ENCODE measurements at regions not wholly inside any gene's neighbourhood (a gene's known extent, or its start where the extent isn't known, plus 50 kb on each side); places are given as distances from the start of the nearest gene placed in this dataset.

DNA sequence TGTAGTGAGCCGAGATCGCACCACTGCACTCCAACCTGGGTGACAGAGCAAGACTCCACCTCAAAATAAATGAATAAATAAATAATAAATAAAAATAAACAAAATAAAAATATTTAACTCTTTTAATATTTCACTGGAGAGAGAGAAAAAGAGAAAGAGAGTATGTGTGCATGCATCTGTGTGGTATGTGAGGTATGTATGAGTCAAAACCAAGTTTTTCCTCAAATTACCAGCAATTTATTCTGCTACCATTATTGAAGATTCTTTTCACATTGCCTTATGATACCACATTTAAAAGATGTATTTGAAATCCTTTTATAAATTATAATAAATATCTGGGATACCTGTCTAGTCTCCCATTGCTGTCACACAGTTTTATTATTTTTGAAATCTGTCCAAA is 122.1 kb downstream of the CD164 start:
- TF ChIP-seq NFIC (IDR thresholded peaks at IDR 0.05) (no peak), YY1 (IDR thresholded peaks at IDR 0.05; ENCODE audit: low read depth) (no peak), EGR1 (IDR thresholded peaks at IDR 0.05) (no peak), CEBPB (IDR thresholded peaks at IDR 0.05) (no peak), EP300 (IDR thresholded peaks at IDR 0.05; ENCODE audit: borderline replicate concordance) (no peak), ZBTB7A (IDR thresholded peaks at IDR 0.05; ENCODE audit: low read depth) (no peak), TEAD4 (IDR thresholded peaks at IDR 0.05) (no peak; the same call in 1 of the 2 replicates), REST (IDR thresholded peaks at IDR 0.05; ENCODE audit: low read depth) (no peak), TCF12 (IDR thresholded peaks at IDR 0.05; ENCODE audit: low read depth) (no peak)
- TF ChIP-seq, protein P1, sequence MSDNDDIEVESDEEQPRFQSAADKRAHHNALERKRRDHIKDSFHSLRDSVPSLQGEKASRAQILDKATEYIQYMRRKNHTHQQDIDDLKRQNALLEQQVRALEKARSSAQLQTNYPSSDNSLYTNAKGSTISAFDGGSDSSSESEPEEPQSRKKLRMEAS (IDR thresholded peaks at IDR 0.05), result no peak

- no peak for TF ChIP-seq TEAD4 (IDR thresholded peaks at IDR 0.05)
- TF ChIP-seq TCF12 (IDR thresholded peaks at IDR 0.05; ENCODE audit: low read depth), result no peak
- TF ChIP-seq CEBPB (IDR thresholded peaks at IDR 0.05), result no peak
- TF ChIP-seq ZBTB7A (IDR thresholded peaks at IDR 0.05; ENCODE audit: low read depth), result no peak
- TF ChIP-seq, protein P1 (IDR thresholded peaks at IDR 0.05), result no peak
- no peak for TF ChIP-seq NFIC (IDR thresholded peaks at IDR 0.05)
- no peak for TF ChIP-seq EGR1 (IDR thresholded peaks at IDR 0.05)
- TF ChIP-seq EP300 (IDR thresholded peaks at IDR 0.05; ENCODE audit: borderline replicate concordance), result no peak
- no peak for TF ChIP-seq RAD21 (IDR thresholded peaks at IDR 0.05; ENCODE audit: low read depth)
- no peak for TF ChIP-seq CREB1 (IDR thresholded peaks at IDR 0.05; ENCODE audit: low read depth)
- no peak for TF ChIP-seq FOXM1 (IDR thresholded peaks at IDR 0.05; ENCODE audit: borderline replicate concordance, low read depth)
- TF ChIP-seq TAF1 (IDR thresholded peaks at IDR 0.05; ENCODE audit: low read depth), result no peak
- no peak for TF ChIP-seq YY1 (IDR thresholded peaks at IDR 0.05; ENCODE audit: low read depth)
- TF ChIP-seq, protein P2, sequence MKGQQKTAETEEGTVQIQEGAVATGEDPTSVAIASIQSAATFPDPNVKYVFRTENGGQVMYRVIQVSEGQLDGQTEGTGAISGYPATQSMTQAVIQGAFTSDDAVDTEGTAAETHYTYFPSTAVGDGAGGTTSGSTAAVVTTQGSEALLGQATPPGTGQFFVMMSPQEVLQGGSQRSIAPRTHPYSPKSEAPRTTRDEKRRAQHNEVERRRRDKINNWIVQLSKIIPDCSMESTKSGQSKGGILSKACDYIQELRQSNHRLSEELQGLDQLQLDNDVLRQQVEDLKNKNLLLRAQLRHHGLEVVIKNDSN (IDR thresholded peaks at IDR 0.05), result no peak
- no peak for TF ChIP-seq REST (IDR thresholded peaks at IDR 0.05; ENCODE audit: low read depth)
These were observed 124.1 kb downstream of the CD164 start for GRCh38 chr6:109258129-109258528.

- TF ChIP-seq NFIC (IDR thresholded peaks at IDR 0.05) (no peak), CEBPB (IDR thresholded peaks at IDR 0.05) (no peak), EGR1 (IDR thresholded peaks at IDR 0.05) (no peak), TAF1 (IDR thresholded peaks at IDR 0.05; ENCODE audit: low read depth) (no peak), YY1 (IDR thresholded peaks at IDR 0.05; ENCODE audit: low read depth) (no peak), TCF12 (IDR thresholded peaks at IDR 0.05; ENCODE audit: low read depth) (no peak), FOXM1 (IDR thresholded peaks at IDR 0.05; ENCODE audit: borderline replicate concordance, low read depth) (no peak), RAD21 (IDR thresholded peaks at IDR 0.05; ENCODE audit: low read depth) (no peak), EP300 (IDR thresholded peaks at IDR 0.05; ENCODE audit: borderline replicate concordance) (no peak), REST (IDR thresholded peaks at IDR 0.05; ENCODE audit: low read depth) (no peak), TEAD4 (IDR thresholded peaks at IDR 0.05) (no peak), ZBTB7A (IDR thresholded peaks at IDR 0.05; ENCODE audit: low read depth) (no peak), CREB1 (IDR thresholded peaks at IDR 0.05; ENCODE audit: low read depth) (no peak)
- TF ChIP-seq, protein P1 (IDR thresholded peaks at IDR 0.05), result no peak
- TF ChIP-seq, protein P2 (IDR thresholded peaks at IDR 0.05), result no peak
These were observed 124.8 kb downstream of the CD164 start for GRCh38 chr6:109257494-109257893.

GRCh38 chr6:109255946-109256640 is 126.2 kb downstream of the CD164 start:
- TF ChIP-seq FOXM1 (IDR thresholded peaks at IDR 0.05; ENCODE audit: borderline replicate concordance, low read depth), result no peak
- TF ChIP-seq RAD21 (IDR thresholded peaks at IDR 0.05; ENCODE audit: low read depth), result no peak
- TF ChIP-seq YY1 (IDR thresholded peaks at IDR 0.05; ENCODE audit: low read depth), result no peak
- TF ChIP-seq EGR1 (IDR thresholded peaks at IDR 0.05), result no peak
- no peak for TF ChIP-seq EP300 (IDR thresholded peaks at IDR 0.05; ENCODE audit: borderline replicate concordance)
- no peak for TF ChIP-seq CEBPB (IDR thresholded peaks at IDR 0.05)
- no peak for TF ChIP-seq TEAD4 (IDR thresholded peaks at IDR 0.05)
- no peak for TF ChIP-seq CREB1 (IDR thresholded peaks at IDR 0.05; ENCODE audit: low read depth)
- no peak for TF ChIP-seq REST (IDR thresholded peaks at IDR 0.05; ENCODE audit: low read depth)
- TF ChIP-seq, protein P2 (IDR thresholded peaks at IDR 0.05), result no peak
- no peak for TF ChIP-seq TCF12 (IDR thresholded peaks at IDR 0.05; ENCODE audit: low read depth)
- TF ChIP-seq NFIC (IDR thresholded peaks at IDR 0.05), result no peak
- TF ChIP-seq, protein P1 (IDR thresholded peaks at IDR 0.05), result no peak
- TF ChIP-seq TAF1 (IDR thresholded peaks at IDR 0.05; ENCODE audit: low read depth), result no peak
